GM18505 (cell line): ENCODE measurements at regions not wholly inside any gene's neighbourhood (a gene's known extent, or its start where the extent isn't known, plus 50 kb on each side); places are given as distances from the start of the nearest gene placed in this dataset.

Experiments
- ATAC-seq: cut with Tn5 transposase; IDR thresholded peaks from one replicate; pipeline ENCODE4 v1.9.1; 2021; ENCODE audit not compliant: unreplicated experiment
- POLR2A ChIP-seq: IDR thresholded peaks from 4 replicates; pipeline ENCODE4 v1.6.1; 2011; ENCODE audit warnings: borderline replicate concordance; ENCODE audit not compliant: insufficient read depth, insufficient read length; ENCODE audit errors: extremely low read depth

DNA sequence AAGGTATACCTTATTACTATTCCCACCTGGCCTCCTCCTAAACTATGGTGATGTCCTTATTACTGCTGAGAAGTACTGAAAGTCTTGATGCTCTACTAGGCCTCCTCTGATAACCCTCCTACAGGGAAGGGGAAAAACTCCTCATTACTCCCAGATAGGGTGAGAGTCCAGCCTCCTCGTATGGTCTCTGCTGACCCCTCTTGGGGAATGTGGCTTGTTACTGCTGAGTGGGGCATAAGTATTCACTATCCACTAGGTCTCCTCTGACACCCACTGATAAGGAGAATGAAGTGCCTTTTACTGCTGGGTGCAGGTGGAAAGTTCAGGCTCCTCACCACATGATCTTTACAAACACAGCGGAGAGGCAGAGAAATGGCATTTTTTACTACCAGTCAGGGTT lies 222.9 kb downstream of the CHRM2 start:
- no peak for ATAC-seq
- TF ChIP-seq POLR2A, result no peak

DNA sequence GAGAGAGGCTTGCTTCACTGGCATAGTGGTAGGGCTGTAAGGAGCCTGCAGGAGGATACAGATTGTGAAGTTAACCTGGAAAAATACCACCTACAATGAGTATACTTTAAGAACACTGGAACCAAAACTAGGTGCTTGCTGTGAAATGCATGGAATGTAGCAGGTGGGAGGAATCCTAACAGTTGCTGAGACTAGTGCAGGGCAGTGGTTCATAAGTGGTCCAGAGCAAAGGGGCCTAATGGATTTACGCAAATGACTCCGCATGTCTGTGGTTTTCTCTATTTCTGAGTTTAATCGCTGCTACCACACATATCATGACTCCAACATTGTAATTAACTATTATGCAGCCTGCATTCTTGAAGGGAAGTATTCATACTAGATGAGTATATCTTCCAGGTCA lies 218.4 kb downstream of the CHRM2 start:
- no peak for ATAC-seq

DNA sequence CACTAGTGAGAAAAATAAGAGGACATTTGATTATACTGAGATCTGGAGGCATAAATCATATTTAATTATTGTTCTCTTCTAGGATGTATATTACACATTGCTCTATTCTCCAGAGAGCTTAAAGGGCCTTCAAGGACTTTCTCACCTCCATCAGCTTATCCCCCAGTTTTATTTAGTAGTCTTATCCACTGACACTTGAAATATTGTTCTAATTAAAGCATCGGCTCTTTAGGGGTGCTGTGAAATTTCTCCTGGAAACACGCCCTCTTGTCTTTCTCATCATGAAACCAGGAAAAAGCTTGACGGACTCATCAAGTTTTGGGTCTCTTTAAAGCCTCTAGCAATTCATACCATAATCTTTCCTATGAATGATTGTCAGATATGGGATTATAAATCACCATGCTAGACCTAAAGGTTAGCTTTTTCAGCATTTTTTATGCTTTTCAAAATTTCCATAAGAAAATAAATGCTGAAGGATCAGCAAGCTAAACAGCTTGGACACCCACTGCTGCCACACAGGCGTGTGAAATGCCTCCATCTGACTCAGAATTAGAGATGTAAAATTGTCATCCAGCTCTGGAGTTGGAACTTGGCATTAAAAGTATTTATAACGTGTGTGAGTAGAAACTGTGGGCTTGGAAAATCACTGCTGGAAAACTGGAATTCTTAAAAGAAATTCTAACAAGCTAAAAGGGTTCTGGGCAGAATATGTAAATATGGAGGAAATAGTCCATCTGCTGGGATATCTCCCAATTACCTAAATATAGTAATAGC lies 216.3 kb downstream of the CHRM2 start:
- ATAC-seq, result no peak
- no peak for TF ChIP-seq POLR2A

More for the DNA sequence above, 218.4 kb downstream of the CHRM2 start:
- TF ChIP-seq POLR2A, result no peak

DNA sequence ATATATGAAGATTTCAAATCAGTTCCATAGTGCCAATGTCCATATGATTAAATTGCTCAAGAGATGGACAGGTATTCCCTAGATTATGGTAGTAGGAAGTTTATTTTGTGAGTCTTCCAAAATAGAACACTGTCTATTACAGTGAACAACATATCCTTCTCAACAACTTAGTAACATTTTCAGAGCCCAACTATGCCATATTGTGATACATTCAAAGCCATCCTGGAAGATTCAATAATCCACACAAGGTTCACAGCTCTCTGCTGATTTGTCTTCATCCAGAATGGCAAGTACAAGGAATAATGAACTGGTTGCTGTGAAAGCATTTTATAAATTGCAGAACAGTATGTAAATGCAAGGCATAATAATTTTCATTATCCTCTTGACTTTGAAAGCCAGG lies 213.9 kb downstream of the CHRM2 start:
- no peak for ATAC-seq
- no peak for TF ChIP-seq POLR2A

DNA sequence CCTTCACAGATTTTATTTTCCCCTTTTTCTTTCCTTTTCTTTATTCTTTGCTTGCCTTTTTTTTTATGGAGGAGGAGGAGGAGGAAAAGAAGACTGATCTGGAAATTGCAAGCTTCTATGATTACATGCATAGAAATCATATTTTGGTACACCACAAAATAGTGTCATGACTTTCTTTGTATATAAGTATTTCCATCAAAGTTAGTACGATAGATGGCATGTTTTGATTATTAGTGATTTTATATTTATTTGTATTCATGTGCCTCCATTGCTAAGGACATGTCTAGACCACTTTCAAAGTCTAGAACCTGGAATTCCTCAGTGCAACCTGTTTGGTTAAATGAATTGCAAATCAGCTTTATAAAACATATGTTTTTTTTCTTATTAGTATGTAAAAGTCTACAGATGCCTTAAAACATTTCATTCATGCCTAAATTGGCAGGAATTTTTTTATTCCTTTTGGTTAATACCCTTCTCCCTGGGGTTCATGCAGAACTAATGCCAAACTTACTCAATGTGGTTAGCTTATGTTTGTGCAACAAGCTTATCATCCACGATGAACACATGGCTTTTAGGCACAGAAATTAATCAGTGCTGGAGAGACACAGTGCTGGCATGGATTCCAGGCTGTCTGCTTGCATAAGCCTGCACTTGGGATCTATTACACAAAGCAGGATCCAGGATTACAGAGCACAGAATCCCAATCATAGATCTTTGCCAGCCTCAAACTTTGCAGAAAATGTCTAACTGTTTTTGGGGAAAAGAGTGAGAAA lies 213.1 kb downstream of the CHRM2 start:
- TF ChIP-seq POLR2A, result no peak
- ATAC-seq, result no peak

DNA sequence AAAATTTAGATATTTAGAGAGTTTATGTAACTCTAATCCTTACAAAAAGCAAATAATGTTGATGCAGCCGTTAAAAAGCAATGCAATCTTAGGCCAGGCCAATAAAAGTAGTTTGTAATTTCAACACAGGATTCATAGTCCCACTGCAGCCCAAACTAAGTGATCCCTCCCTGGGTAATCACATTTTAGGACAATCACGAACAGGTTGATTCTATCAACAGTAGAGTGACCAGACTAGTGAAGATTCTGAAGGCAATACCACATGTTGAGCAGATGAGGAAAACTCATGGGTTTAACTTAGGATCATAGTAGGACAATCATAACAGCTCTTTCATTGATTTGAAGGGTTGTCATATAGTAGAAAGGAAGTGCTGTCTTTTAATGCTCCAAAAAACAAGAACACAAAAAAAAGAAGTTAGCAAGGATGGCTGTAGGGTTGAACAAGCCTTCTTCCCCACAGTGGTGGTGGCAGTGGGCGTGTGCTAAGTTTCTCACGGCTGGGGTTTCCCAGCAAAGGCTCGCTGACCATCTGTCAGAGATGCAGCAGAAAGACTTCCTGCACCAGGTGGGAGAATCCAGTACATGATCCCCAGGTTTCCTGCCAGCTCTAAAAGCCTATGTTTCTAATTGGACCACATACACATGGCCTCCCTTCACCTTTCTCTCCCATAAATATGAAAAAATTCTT lies 212.2 kb downstream of the CHRM2 start:
- TF ChIP-seq POLR2A, result no peak
- no peak for ATAC-seq

DNA sequence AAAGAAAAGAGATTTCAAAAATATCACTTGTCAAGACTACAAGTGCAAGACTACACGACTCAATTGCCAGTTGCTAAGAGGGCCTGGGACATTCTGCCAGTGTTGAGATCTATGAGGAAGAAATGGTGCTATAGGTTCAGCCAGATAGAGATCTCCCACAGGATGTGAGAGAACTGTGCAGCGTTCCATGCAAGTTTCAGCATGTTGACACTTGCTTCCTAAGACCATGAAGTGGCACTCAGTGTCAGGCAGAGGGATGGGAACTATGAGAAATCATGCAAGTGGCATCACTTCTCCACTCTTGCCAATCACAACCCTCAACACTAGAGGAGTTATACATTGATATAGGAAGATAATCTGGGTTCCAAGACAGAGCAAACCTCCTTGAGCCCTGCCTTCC lies 210.3 kb downstream of the CHRM2 start:
- no peak for TF ChIP-seq POLR2A
- no peak for ATAC-seq

DNA sequence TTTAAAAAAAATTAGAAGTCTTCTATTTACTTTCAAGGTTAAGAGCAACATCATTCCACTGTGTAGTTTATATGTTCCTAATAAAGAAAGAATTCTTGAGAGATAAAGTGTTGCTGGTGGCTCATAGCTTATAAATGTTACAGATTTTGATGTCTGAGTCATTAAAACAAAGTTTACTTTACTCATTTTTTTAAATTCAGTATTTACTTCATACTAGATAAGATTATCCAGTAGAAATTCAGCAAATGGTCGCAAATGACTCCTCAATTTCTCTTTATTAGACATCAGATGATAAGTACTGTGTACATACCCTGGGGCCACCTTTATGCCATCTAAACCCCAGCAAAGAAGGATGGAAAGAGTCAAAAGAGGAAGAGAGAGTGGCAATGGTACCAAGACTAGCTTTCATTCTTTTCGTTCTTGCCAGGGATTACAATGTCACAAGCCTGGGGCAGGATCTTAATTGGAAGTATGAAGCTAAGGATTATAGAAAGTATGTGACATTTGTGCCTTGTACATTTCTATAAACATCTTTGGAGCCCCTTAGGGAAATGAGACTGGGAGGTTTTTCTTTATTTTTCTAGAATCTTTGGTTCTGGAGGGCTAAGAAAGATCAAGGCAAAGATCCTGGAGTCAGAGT lies 206.1 kb downstream of the CHRM2 start:
- TF ChIP-seq POLR2A, result no peak
- ATAC-seq, result no peak

DNA sequence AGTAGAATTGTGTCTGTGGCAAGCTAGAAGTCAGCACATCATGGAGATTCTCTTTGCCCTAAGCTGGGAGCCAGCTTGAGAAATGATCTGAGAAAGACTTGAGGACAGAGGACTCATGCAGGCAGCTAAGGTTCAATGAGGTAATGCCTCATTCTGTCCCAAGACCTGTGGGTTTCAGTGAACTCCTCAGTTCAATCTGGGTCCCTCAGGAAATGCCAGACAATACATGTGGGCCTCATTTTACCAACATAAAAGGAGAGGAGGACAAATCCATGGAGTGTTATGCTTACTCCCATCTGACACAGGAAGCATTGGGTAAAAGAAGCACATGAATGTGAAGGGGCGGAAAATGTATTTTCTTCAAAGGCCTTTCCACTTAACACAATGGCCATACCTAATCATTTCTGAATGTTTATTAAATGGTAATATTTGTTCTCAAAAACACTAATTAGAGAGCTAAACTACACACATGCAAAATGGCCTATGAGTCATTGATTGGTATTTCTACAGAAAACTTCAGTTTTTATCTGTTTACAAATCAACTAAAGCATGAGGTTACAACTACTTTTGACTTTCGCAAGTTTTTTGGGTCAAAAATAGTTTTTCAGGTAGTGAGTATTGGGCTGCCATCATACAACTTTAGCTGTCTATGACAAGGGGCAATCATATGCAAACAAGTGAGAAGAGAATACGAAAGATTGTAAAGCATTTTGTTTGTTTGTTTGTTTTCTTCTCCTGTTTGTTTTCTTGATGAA lies 205.3 kb downstream of the CHRM2 start:
- no peak for TF ChIP-seq POLR2A
- ATAC-seq, result no peak
